Retinal pigment epithelial cell (primary cell): ENCODE measurements at regions not wholly inside any gene's neighbourhood (a gene's known extent, or its start where the extent isn't known, plus 50 kb on each side); places are given as distances from the start of the nearest gene placed in this dataset.
A peak's percentile ranks its signal among the peaks of the same experiment; 100 is the strongest.

ENCODE experiments used
- DNase-seq: peaks from one replicate; pipeline ENCODE4 v3.0.0-alpha.2; 2010; ENCODE audit warnings: low read depth
- H3K4me3 ChIP-seq: 2 replicates; pipeline ENCODE4 v1.5.1; 2011; ENCODE audit warnings: mild to moderate bottlenecking, low read length, control low read depth, moderate library complexity
- TF ChIP-seq, protein P1 (sequence below): conservative IDR thresholded peaks from 2 replicates; pipeline ENCODE4 v1.5.1; 2011; ENCODE audit warnings: low read depth, low read length, control low read depth, inconsistent platforms

- H3K4me3 ChIP-seq: no peak overlapping the region
- DNase-seq: no peak
- TF ChIP-seq, protein P1, sequence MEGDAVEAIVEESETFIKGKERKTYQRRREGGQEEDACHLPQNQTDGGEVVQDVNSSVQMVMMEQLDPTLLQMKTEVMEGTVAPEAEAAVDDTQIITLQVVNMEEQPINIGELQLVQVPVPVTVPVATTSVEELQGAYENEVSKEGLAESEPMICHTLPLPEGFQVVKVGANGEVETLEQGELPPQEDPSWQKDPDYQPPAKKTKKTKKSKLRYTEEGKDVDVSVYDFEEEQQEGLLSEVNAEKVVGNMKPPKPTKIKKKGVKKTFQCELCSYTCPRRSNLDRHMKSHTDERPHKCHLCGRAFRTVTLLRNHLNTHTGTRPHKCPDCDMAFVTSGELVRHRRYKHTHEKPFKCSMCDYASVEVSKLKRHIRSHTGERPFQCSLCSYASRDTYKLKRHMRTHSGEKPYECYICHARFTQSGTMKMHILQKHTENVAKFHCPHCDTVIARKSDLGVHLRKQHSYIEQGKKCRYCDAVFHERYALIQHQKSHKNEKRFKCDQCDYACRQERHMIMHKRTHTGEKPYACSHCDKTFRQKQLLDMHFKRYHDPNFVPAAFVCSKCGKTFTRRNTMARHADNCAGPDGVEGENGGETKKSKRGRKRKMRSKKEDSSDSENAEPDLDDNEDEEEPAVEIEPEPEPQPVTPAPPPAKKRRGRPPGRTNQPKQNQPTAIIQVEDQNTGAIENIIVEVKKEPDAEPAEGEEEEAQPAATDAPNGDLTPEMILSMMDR: no peak
Observed at GRCh38 chr6:21895555-21895954, 302.0 kb downstream of the SOX4 start.

DNA sequence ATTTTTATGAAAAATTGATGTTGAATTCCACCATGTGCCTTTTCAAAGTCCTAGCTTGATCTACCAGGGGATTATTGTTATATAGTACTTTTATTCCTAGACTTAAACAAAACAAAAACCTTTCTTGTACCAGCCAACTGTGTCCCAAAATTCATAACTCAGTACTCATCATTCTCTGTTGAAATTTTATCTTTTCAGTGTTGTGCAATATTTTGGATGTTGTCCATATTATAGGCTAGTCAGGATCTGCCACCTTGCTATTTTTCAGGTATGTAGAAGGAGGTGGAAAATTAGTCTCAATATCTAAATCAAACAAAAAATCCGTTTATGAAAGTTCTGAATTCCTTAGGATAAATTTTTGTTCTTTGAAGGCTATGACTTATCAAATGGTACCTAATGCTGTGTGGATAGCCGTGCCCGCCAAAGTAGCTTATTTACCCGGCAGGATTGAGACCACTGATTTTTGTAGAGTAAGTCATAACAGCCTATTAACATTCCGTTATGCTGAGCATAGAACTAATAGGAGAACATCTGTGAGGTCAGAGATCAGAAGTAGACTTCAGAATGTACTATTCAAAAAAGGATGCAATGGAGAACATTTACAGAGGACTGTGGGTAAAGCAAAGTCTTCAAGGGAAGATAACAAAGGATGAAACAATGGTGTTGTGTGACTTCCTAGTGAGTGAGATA, 304.7 kb downstream of the SOX4 start:
- TF ChIP-seq, protein P1: no peak
- peak; percentile 76 for DNase-seq
- H3K4me3 ChIP-seq: no peak overlapping the region

- no peak for DNase-seq
- no peak overlapping the region for H3K4me3 ChIP-seq
- TF ChIP-seq, protein P1: no peak
Observed at GRCh38 chr6:21899708-21900107, 306.2 kb downstream of the SOX4 start.

GRCh38 chr6:21900730-21901129, 307.2 kb downstream of the SOX4 start:
- no peak overlapping the region for H3K4me3 ChIP-seq
- no peak for DNase-seq
- TF ChIP-seq, protein P1: no peak

DNA sequence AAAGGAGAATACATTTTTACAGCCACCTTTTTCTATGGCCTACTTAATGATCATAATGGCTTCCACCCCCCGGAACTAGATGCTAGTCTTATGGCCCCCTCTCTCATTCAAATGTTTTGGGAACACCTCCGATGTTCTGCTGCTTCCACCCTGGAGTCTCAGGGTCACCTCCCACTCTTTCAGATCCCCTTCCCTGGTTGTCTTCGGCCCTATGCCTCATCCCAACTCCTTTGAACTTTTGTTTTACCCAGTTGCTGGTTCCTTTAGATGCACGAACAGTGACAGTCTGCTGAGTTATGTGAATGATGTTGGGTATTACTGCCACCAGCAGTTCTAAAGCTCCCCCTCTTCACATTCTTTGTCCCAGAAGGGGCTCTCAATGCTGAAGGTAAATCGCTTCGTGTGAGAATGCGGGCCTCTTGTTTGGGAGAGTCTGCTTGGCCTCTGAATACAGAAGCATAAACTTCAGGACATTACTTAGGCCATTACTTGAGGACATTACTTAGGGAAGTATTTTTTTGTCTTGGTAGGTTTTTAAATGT, 309.1 kb downstream of the SOX4 start:
- H3K4me3 ChIP-seq: no peak overlapping the region
- DNase-seq: no peak
- TF ChIP-seq, protein P1: no peak

GRCh38 chr6:21905531-21905930, 312.0 kb downstream of the SOX4 start:
- TF ChIP-seq, protein P1: no peak

DNA sequence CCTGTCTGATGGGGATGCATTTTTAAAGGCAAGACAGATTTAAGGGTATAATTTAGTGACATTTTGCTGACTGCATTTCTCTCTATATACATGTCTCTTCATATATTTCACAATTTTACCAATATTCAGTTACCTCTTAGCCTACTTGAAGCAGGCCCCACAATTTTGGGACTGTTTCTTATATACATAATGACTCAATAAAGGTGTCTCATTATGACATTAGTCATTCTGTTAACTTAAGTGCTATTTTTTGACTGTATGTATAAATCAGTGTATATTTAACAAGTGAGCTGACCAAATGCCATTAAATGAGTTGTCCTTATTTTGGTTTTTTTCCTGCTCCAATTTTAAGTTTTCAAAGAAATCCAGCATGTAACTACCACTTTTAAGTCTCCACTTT, 313.3 kb downstream of the SOX4 start:
- DNase-seq: no peak
- TF ChIP-seq, protein P1: no peak
- no peak overlapping the region for H3K4me3 ChIP-seq

More at GRCh38 chr6:21905531-21905930, 312.0 kb downstream of the SOX4 start:
- DNase-seq: no peak
- H3K4me3 ChIP-seq: no peak overlapping the region
